SU-DHL-6 (cell line): ENCODE measurements at regions not wholly inside any gene's neighbourhood (a gene's known extent, or its start where the extent isn't known, plus 50 kb on each side); places are given as distances from the start of the nearest gene placed in this dataset.

Experiments
- CTCF ChIP-seq: fragments of 200-600 bp; sonication (generic); IDR thresholded peaks from one replicate; pipeline ENCODE4 v1.5.1; 2017; ENCODE audit warnings: antibody characterized with exemption, mild to moderate bottlenecking, low read length, moderate library complexity; ENCODE audit not compliant: insufficient read depth, poor library complexity, severe bottlenecking
- EZH2phosphoT487 ChIP-seq: fragments of 200-600 bp; sonication (generic), shearing (Covaris generic); conservative IDR thresholded peaks from 2 replicates; pipeline ENCODE4 v1.6.1; 2018; ENCODE audit warnings: mild to moderate bottlenecking, antibody characterized with exemption, low read length, moderate library complexity, mixed read lengths

GRCh38 chr5:117359895-117360294 lies 785.3 kb upstream of the SEMA6A start:
- TF ChIP-seq CTCF, result no peak
- TF ChIP-seq EZH2phosphoT487, result no peak
